H9 (cell line): ENCODE measurements at regions not wholly inside any gene's neighbourhood (a gene's known extent, or its start where the extent isn't known, plus 50 kb on each side); places are given as distances from the start of the nearest gene placed in this dataset.

Source experiments
- DNase-seq: peaks from one replicate; pipeline ENCODE4 v3.0.0-alpha.2; 2017
- H2AFZ ChIP-seq: one replicate; pipeline ENCODE4 v1.6.1; 2013; ENCODE audit warnings: mild to moderate bottlenecking, low read length, control low read depth, moderate library complexity
- H2AK5ac ChIP-seq: 2 replicates; pipeline ENCODE4 v1.6.1; 2013; ENCODE audit warnings: low read length, control low read depth, mixed read lengths; ENCODE audit not compliant: insufficient read length
- H2BK120ac ChIP-seq: one replicate; pipeline ENCODE4 v1.6.1; 2013; ENCODE audit warnings: low read depth, mild to moderate bottlenecking, low read length, control low read depth, inconsistent platforms; ENCODE audit not compliant: poor library complexity, severe bottlenecking
- H2BK12ac ChIP-seq: 2 replicates; pipeline ENCODE4 v1.6.1; 2013; ENCODE audit warnings: low read length, control low read depth, mixed read lengths, low read depth; ENCODE audit not compliant: insufficient read length
- H2BK15ac ChIP-seq: 2 replicates; pipeline ENCODE4 v1.6.1; 2013; ENCODE audit warnings: low read depth, low read length, control low read depth
- H2BK20ac ChIP-seq: one replicate; pipeline ENCODE4 v1.6.1; 2013; ENCODE audit warnings: low read depth, mild to moderate bottlenecking, low read length, control low read depth, inconsistent platforms; ENCODE audit not compliant: poor library complexity, severe bottlenecking
- H2BK5ac ChIP-seq: 2 replicates; pipeline ENCODE4 v1.6.1; 2013; ENCODE audit warnings: low read length, control low read depth, mixed read lengths; ENCODE audit not compliant: insufficient read length
- H3K14ac ChIP-seq: 2 replicates; pipeline ENCODE4 v1.6.1; 2013; ENCODE audit warnings: low read length, control low read depth; ENCODE audit not compliant: insufficient read depth
- H3K18ac ChIP-seq: 2 replicates; pipeline ENCODE4 v1.6.1; 2013; ENCODE audit warnings: low read depth, mild to moderate bottlenecking, mixed read lengths, low read length, control low read depth; ENCODE audit not compliant: insufficient read length
- H3K23ac ChIP-seq: 2 replicates; pipeline ENCODE4 v1.6.1; 2013; ENCODE audit warnings: low read length, control low read depth, mixed read lengths, low read depth; ENCODE audit not compliant: insufficient read length
- H3K23me2 ChIP-seq: 2 replicates; pipeline ENCODE4 v1.6.1; 2013; ENCODE audit warnings: low read depth, mild to moderate bottlenecking, mixed read lengths, low read length, control low read depth; ENCODE audit not compliant: insufficient read length, poor library complexity, severe bottlenecking
- H3K27ac ChIP-seq: 2 replicates; pipeline ENCODE4 v1.5.1; 2013; ENCODE audit warnings: low read length, control low read depth, mixed read lengths, low read depth; ENCODE audit not compliant: insufficient read length
- H3K27me3 ChIP-seq: 2 replicates; pipeline ENCODE4 v1.6.1; 2013; ENCODE audit warnings: low read length, control low read depth, inconsistent platforms; ENCODE audit not compliant: insufficient read depth
- H3K4ac ChIP-seq: 2 replicates; pipeline ENCODE4 v1.6.1; 2013; ENCODE audit warnings: low read depth, mild to moderate bottlenecking, control low read depth, inconsistent platforms, low read length, moderate library complexity
- H3K4me1 ChIP-seq: 2 replicates; pipeline ENCODE4 v1.6.1; 2013; ENCODE audit warnings: low read length, control low read depth, inconsistent platforms; ENCODE audit not compliant: insufficient read depth
- H3K4me2 ChIP-seq: 2 replicates; pipeline ENCODE4 v1.6.1; 2013; ENCODE audit warnings: low read length, control low read depth, mixed read lengths; ENCODE audit not compliant: insufficient read length, insufficient read depth
- H3K56ac ChIP-seq: 2 replicates; pipeline ENCODE4 v1.6.1; 2013; ENCODE audit warnings: low read depth, mild to moderate bottlenecking, mixed read lengths, low read length, control low read depth; ENCODE audit not compliant: insufficient read length
- H3K79me1 ChIP-seq: 2 replicates; pipeline ENCODE4 v1.6.1; 2013; ENCODE audit warnings: low read depth, mild to moderate bottlenecking, moderate library complexity, low read length, control low read depth, inconsistent platforms; ENCODE audit not compliant: insufficient read depth, poor library complexity, severe bottlenecking
- H3K79me2 ChIP-seq: 2 replicates; pipeline ENCODE4 v1.6.1; 2013; ENCODE audit warnings: low read length, control low read depth, inconsistent platforms; ENCODE audit not compliant: insufficient read depth
- H3K9ac ChIP-seq: 2 replicates; pipeline ENCODE4 v1.6.1; 2013; ENCODE audit warnings: low read length, control low read depth, mixed read lengths; ENCODE audit not compliant: insufficient read length; ENCODE audit errors: extremely low read depth
- H3K9me3 ChIP-seq: one replicate; pipeline ENCODE4 v1.6.1; 2013; ENCODE audit warnings: low read depth, low read length, inconsistent platforms; ENCODE audit not compliant: control insufficient read depth
- H3T11ph ChIP-seq: one replicate; pipeline ENCODE4 v1.6.1; 2013; ENCODE audit warnings: mild to moderate bottlenecking, low read length, control low read depth, inconsistent platforms
- H4K20me1 ChIP-seq: one replicate; pipeline ENCODE4 v1.6.1; 2013; ENCODE audit not compliant: control insufficient read depth, insufficient read length, insufficient read depth
- H4K5ac ChIP-seq: 2 replicates; pipeline ENCODE4 v1.6.1; 2013; ENCODE audit warnings: low read depth, mild to moderate bottlenecking, mixed read lengths, low read length, control low read depth; ENCODE audit not compliant: insufficient read length
- H4K8ac ChIP-seq: replicated peaks from 2 replicates; pipeline ENCODE4 v1.6.1; 2013; ENCODE audit warnings: low read length, control low read depth, mixed read lengths, low read depth; ENCODE audit not compliant: insufficient read length
- H4K91ac ChIP-seq: 2 replicates; pipeline ENCODE4 v1.6.1; 2013; ENCODE audit warnings: low read depth, mild to moderate bottlenecking, moderate library complexity, mixed read lengths, low read length, control low read depth; ENCODE audit not compliant: insufficient read length
- H3K27ac Mint-ChIP-seq, 3 experiments: 2 replicates in 2 of 3; 3 replicates in 1 of 3; pipeline ENCODE4 v1.8.0; 2020 to 2021; ENCODE audit warnings: mixed read lengths in 3 of 3, mild to moderate bottlenecking in 1 of 3, moderate library complexity in 1 of 3
- H3K27me3 Mint-ChIP-seq: 2 replicates; pipeline ENCODE4 v1.8.0; 2021; ENCODE audit warnings: low read depth, mild to moderate bottlenecking, moderate library complexity, mixed read lengths
- H3K36me3 Mint-ChIP-seq, 3 experiments: 2 replicates in 2 of 3; 3 replicates in 1 of 3; pipeline ENCODE4 v1.8.0; 2020 to 2021; ENCODE audit warnings: low read depth in 3 of 3, mixed read lengths in 3 of 3; ENCODE audit not compliant: insufficient read depth in 1 of 3
- H3K4me1 Mint-ChIP-seq, 2 experiments: 2 replicates each; pipeline ENCODE4 v1.8.0; 2020; ENCODE audit warnings: mixed read lengths in 2 of 2
- H3K4me3 Mint-ChIP-seq, 2 experiments: 2 replicates in 1 of 2; 3 replicates in 1 of 2; pipeline ENCODE4 v1.8.0; 2020 to 2021; ENCODE audit warnings: mild to moderate bottlenecking in 2 of 2, mixed read lengths in 2 of 2, moderate library complexity in 1 of 2
- H3K9me3 Mint-ChIP-seq, 2 experiments: 2 replicates in 1 of 2; 3 replicates in 1 of 2; pipeline ENCODE4 v1.8.0; 2020; ENCODE audit warnings: mild to moderate bottlenecking in 2 of 2, mixed read lengths in 2 of 2, moderate library complexity in 1 of 2
- WGBS: extraction: QIAGEN DNeasy Blood & Tissue Kit; methylation state at CpG from one replicate; pipeline ENCODE4 v1.1.7; 2013; ENCODE audit warnings: missing lambda C conversion rate, low lambda C conversion rate, mixed read lengths; ENCODE audit not compliant: insufficient read length; ENCODE audit errors: extremely low coverage; 5-methylcytosine and 5-hydroxymethylcytosine counted together
- TF ChIP-seq, protein P1 (sequence below): fragments of 200-600 bp; sonication (generic); conservative IDR thresholded peaks from 3 replicates; pipeline ENCODE4 v1.8.0; 2021; ENCODE audit warnings: antibody characterized with exemption, mild to moderate bottlenecking

GRCh38 chr10:106424981-106425380, 739.5 kb downstream of the SORCS1 start:
- Histone ChIP-seq H2BK5ac (no peak overlapping the region), H3K9ac (no peak overlapping the region), H3K27me3 (no peaks in the 10 kb centered on the region), H3K4me1 (no peaks in the 10 kb centered on the region), H2BK120ac (no peak overlapping the region), H3K4me2 (no peak overlapping the region), H3K18ac (no peak overlapping the region), H4K91ac (no peak overlapping the region), H2AFZ (no peak overlapping the region), H3K4ac (no peak overlapping the region), H2BK20ac (no peak overlapping the region), H3K27ac (no peak overlapping the region), H4K5ac (no peak overlapping the region), H4K8ac (no peak overlapping the region), H3K23me2 (no peaks in the 10 kb centered on the region), H2BK12ac (no peak overlapping the region), H3K56ac (no peak overlapping the region), H3K79me2 (no peaks in the 10 kb centered on the region), H3T11ph (no peak overlapping the region), H3K14ac (no peak overlapping the region), H3K9me3 (no peaks in the 10 kb centered on the region), H2BK15ac (no peak overlapping the region), H4K20me1 (no peaks in the 10 kb centered on the region), H2AK5ac (no peak overlapping the region), H3K79me1 (no peaks in the 10 kb centered on the region), H3K23ac (no peak overlapping the region)
- Mint-ChIP-seq H3K27me3 (peaks cover 1% of the 10 kb centered on the region; the same call in 1 of the 2 replicates), H3K4me3 (no peak overlapping the region), H3K36me3 (no peaks in the 10 kb centered on the region), H3K4me1 (peaks cover 4 to 5% of the 10 kb centered on the region in 2 experiments; a peak in 3 of 4 replicates), H3K9me3 (no peaks in the 10 kb centered on the region), H3K27ac (no peak overlapping the region)
- DNase-seq = no peak
- WGBS = no CpG with 5 or more reads among the region's 1 CpG
- TF ChIP-seq, protein P1, sequence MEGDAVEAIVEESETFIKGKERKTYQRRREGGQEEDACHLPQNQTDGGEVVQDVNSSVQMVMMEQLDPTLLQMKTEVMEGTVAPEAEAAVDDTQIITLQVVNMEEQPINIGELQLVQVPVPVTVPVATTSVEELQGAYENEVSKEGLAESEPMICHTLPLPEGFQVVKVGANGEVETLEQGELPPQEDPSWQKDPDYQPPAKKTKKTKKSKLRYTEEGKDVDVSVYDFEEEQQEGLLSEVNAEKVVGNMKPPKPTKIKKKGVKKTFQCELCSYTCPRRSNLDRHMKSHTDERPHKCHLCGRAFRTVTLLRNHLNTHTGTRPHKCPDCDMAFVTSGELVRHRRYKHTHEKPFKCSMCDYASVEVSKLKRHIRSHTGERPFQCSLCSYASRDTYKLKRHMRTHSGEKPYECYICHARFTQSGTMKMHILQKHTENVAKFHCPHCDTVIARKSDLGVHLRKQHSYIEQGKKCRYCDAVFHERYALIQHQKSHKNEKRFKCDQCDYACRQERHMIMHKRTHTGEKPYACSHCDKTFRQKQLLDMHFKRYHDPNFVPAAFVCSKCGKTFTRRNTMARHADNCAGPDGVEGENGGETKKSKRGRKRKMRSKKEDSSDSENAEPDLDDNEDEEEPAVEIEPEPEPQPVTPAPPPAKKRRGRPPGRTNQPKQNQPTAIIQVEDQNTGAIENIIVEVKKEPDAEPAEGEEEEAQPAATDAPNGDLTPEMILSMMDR = no peak
